WTC11 (cell line): ENCODE measurements at regions not wholly inside any gene's neighbourhood (a gene's known extent, or its start where the extent isn't known, plus 50 kb on each side); places are given as distances from the start of the nearest gene placed in this dataset.

Experiments used
- ATAC-seq: fragments of 200-7000 bp; cut with Tn5 transposase; 2 replicates; pipeline ENCODE4 v1.10.0; 2021; ENCODE audit warnings: mild to moderate bottlenecking, moderate library complexity
- CTCF ChIA-PET: fragments of 300-600 bp; sonication (Branson Sonifier 250); formaldehyde crosslinking; loops from one replicate; lab custom pipeline; 2021; ENCODE audit warnings: antibody characterized with exemption; lab: Charles Lee
- POLR2A ChIA-PET: fragments of 350-600 bp; sonication (Branson Sonifier 250); formaldehyde crosslinking; loops from one replicate; lab custom pipeline; 2021; ENCODE audit warnings: antibody characterized with exemption; lab: Charles Lee
- DNase-seq: peaks from one replicate; pipeline ENCODE4 v3.0.0; 2021; ENCODE audit warnings: low spot score
- H3K27ac Mint-ChIP-seq: 2 replicates; pipeline ENCODE4 v1.8.0; 2021; ENCODE audit warnings: mixed read lengths
- H3K27me3 Mint-ChIP-seq: 2 replicates; pipeline ENCODE4 v1.8.0; 2021; ENCODE audit warnings: low read depth, mild to moderate bottlenecking, moderate library complexity, mixed read lengths
- H3K36me3 Mint-ChIP-seq: 2 replicates; pipeline ENCODE4 v1.8.0; 2021; ENCODE audit warnings: mixed read lengths
- H3K4me1 Mint-ChIP-seq: 2 replicates; pipeline ENCODE4 v1.8.0; 2022; ENCODE audit warnings: mixed read lengths
- H3K4me3 Mint-ChIP-seq: 2 replicates; pipeline ENCODE4 v1.8.0; 2021; ENCODE audit warnings: mild to moderate bottlenecking, moderate library complexity, mixed read lengths
- H3K9me3 Mint-ChIP-seq: 2 replicates; pipeline ENCODE4 v1.8.0; 2021; ENCODE audit warnings: mixed read lengths
- ATF1 ChIP-seq: sonication (generic); formaldehyde crosslinking; IDR thresholded peaks from 2 replicates; pipeline ENCODE4 v1.8.1; 2023; ENCODE audit warnings: mild to moderate bottlenecking, moderate library complexity, missing genetic modification reagents
- ATF3 ChIP-seq: sonication (generic); formaldehyde crosslinking; conservative IDR thresholded peaks from 2 replicates; pipeline ENCODE4 v1.8.1; 2022; ENCODE audit warnings: mild to moderate bottlenecking, missing genetic modification reagents
- CREB1 ChIP-seq: sonication (generic); formaldehyde crosslinking; IDR thresholded peaks from 2 replicates; pipeline ENCODE4 v1.8.0; 2023; ENCODE audit warnings: mild to moderate bottlenecking, missing genetic modification reagents
- CTCF ChIP-seq: fragments of 200-600 bp; IDR thresholded peaks from 2 replicates; pipeline ENCODE4 v1.8.0; 2022; ENCODE audit warnings: antibody characterized with exemption
- E2F4 ChIP-seq: sonication (generic); formaldehyde crosslinking; IDR thresholded peaks from 2 replicates; pipeline ENCODE4 v1.8.1; 2022; ENCODE audit warnings: low read depth, mild to moderate bottlenecking, moderate library complexity, missing genetic modification reagents, borderline replicate concordance
- ELF4 ChIP-seq: sonication (generic); formaldehyde crosslinking; IDR thresholded peaks from 2 replicates; pipeline ENCODE4 v1.8.1; 2022; ENCODE audit warnings: low read depth, mild to moderate bottlenecking, moderate library complexity, missing genetic modification reagents
- ESRRA ChIP-seq: sonication (generic); formaldehyde crosslinking; IDR thresholded peaks from 2 replicates; pipeline ENCODE4 v1.8.1; 2022; ENCODE audit warnings: mild to moderate bottlenecking, missing genetic modification reagents, borderline replicate concordance
- ETV6 ChIP-seq: sonication (generic); formaldehyde crosslinking; IDR thresholded peaks from 2 replicates; pipeline ENCODE4 v1.8.1; 2022; ENCODE audit warnings: mild to moderate bottlenecking, missing genetic modification reagents
- FOXJ3 ChIP-seq: sonication (generic); formaldehyde crosslinking; IDR thresholded peaks from 2 replicates; pipeline ENCODE4 v1.9.0; 2021; ENCODE audit warnings: missing genetic modification reagents, mild to moderate bottlenecking, borderline replicate concordance
- FOXK1 ChIP-seq: sonication (generic); formaldehyde crosslinking; IDR thresholded peaks from 2 replicates; pipeline ENCODE4 v1.8.0; 2022; ENCODE audit warnings: mild to moderate bottlenecking, moderate library complexity, missing genetic modification reagents
- GRHL2 ChIP-seq: fragments of 250-450 bp; sonication (Bioruptor Pico); IDR thresholded peaks from 2 replicates; pipeline ENCODE4 v1.8.0; 2022; ENCODE audit warnings: mild to moderate bottlenecking, moderate library complexity; ENCODE audit not compliant: insufficient replicate concordance, severe bottlenecking
- GTF2I ChIP-seq: fragments of 250-450 bp; sonication (Bioruptor Pico); conservative IDR thresholded peaks from 2 replicates; pipeline ENCODE4 v1.4.0; 2021; ENCODE audit warnings: mild to moderate bottlenecking
- HMGA2 ChIP-seq: fragments of 250-450 bp; sonication (Bioruptor Pico); IDR thresholded peaks from 2 replicates; pipeline ENCODE4 v1.4.0; 2021; ENCODE audit warnings: mild to moderate bottlenecking, moderate library complexity
- KAT7 ChIP-seq: sonication (generic); formaldehyde crosslinking; IDR thresholded peaks from 2 replicates; pipeline ENCODE4 v1.8.1; 2023; ENCODE audit warnings: missing genetic modification reagents, mild to moderate bottlenecking, borderline replicate concordance
- MAX ChIP-seq: sonication (generic); formaldehyde crosslinking; IDR thresholded peaks from 2 replicates; pipeline ENCODE4 v1.8.0; 2022; ENCODE audit warnings: mild to moderate bottlenecking, missing genetic modification reagents
- NFYB ChIP-seq: sonication (generic); formaldehyde crosslinking; conservative IDR thresholded peaks from 2 replicates; pipeline ENCODE4 v1.8.0; 2022; ENCODE audit warnings: low read depth, missing genetic modification reagents
- NR3C1 ChIP-seq: sonication (generic); formaldehyde crosslinking; conservative IDR thresholded peaks from 2 replicates; pipeline ENCODE4 v1.8.1; 2023; ENCODE audit warnings: low read depth, mild to moderate bottlenecking, missing genetic modification reagents
- RELA ChIP-seq: sonication (generic); formaldehyde crosslinking; IDR thresholded peaks from 2 replicates; pipeline ENCODE4 v1.8.1; 2022; ENCODE audit warnings: missing genetic modification reagents, mild to moderate bottlenecking, borderline replicate concordance
- TEAD1 ChIP-seq: sonication (generic); formaldehyde crosslinking; IDR thresholded peaks from 2 replicates; pipeline ENCODE4 v1.8.0; 2022; ENCODE audit warnings: mild to moderate bottlenecking, missing genetic modification reagents
- USF1 ChIP-seq: sonication (generic); formaldehyde crosslinking; IDR thresholded peaks from 2 replicates; pipeline ENCODE4 v1.8.0; 2022; ENCODE audit warnings: mild to moderate bottlenecking, missing genetic modification reagents
- ZNF317 ChIP-seq: sonication (generic); formaldehyde crosslinking; IDR thresholded peaks from 2 replicates; pipeline ENCODE4 v1.8.1; 2023; ENCODE audit warnings: low read depth, mild to moderate bottlenecking, moderate library complexity, missing genetic modification reagents, borderline replicate concordance
- ZNF396 ChIP-seq: fragments of 250-450 bp; sonication (Bioruptor Pico); IDR thresholded peaks from 2 replicates; pipeline ENCODE4 v1.8.0; 2021; ENCODE audit warnings: mild to moderate bottlenecking, moderate library complexity, borderline replicate concordance
- ZNF423 ChIP-seq: fragments of 250-450 bp; sonication (Bioruptor Pico); IDR thresholded peaks from 2 replicates; pipeline ENCODE4 v2.1.2; 2022; ENCODE audit warnings: mild to moderate bottlenecking, moderate library complexity
- TF ChIP-seq, protein P1 (sequence below): sonication (generic); formaldehyde crosslinking; IDR thresholded peaks from 2 replicates; pipeline ENCODE4 v1.8.1; 2022; ENCODE audit warnings: mild to moderate bottlenecking, missing genetic modification reagents, moderate library complexity, borderline replicate concordance
- TF ChIP-seq, protein P2 (sequence below): sonication (generic); formaldehyde crosslinking; IDR thresholded peaks from 2 replicates; pipeline ENCODE4 v1.8.0; 2022; ENCODE audit warnings: mild to moderate bottlenecking, missing genetic modification reagents
- TF ChIP-seq, protein P3 (sequence below): sonication (generic); formaldehyde crosslinking; IDR thresholded peaks from 2 replicates; pipeline ENCODE4 v1.8.0; 2023; ENCODE audit warnings: mild to moderate bottlenecking, missing genetic modification reagents

DNA sequence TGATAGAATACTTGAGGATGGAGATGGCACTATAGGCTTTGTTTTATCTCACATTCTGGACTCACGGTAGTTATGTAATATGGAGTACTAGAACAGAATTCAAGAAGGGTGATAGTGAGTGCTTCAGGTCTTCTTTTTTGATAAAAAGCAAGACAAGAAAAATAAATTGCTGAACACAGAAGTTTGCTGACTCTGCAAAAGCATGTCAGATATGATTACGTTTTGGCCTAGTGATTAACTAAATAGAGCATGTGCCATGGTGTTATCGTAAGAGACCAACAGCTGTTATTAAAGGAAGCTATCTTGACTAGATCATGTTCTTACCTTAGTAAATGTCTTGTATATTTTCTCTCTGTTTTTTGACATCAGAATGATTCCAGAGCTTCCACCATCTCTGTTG, 436.9 kb upstream of the LCORL start:
- ChIA-PET POLR2A (no interaction called here), CTCF (no interaction called here)
- no peak for ATAC-seq
- TF ChIP-seq MAX (CRISPR knock-in tag) (no peak), TEAD1 (CRISPR knock-in tag) (no peak), HMGA2 (CRISPR knock-in tag) (no peak), FOXJ3 (CRISPR knock-in tag) (no peak), CTCF (no peak), USF1 (CRISPR knock-in tag) (no peak), ELF4 (CRISPR knock-in tag) (no peak), ESRRA (CRISPR knock-in tag) (no peak), CREB1 (CRISPR knock-in tag) (no peak), ATF1 (CRISPR knock-in tag) (no peak), NR3C1 (no peak), ETV6 (no peak), KAT7 (CRISPR knock-in tag) (no peak), ATF3 (no peak), NFYB (CRISPR knock-in tag) (no peak), GRHL2 (no peak), E2F4 (CRISPR knock-in tag) (no peak)
- TF ChIP-seq, protein P1, sequence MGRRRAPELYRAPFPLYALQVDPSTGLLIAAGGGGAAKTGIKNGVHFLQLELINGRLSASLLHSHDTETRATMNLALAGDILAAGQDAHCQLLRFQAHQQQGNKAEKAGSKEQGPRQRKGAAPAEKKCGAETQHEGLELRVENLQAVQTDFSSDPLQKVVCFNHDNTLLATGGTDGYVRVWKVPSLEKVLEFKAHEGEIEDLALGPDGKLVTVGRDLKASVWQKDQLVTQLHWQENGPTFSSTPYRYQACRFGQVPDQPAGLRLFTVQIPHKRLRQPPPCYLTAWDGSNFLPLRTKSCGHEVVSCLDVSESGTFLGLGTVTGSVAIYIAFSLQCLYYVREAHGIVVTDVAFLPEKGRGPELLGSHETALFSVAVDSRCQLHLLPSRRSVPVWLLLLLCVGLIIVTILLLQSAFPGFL (CRISPR knock-in tag): no peak
- TF ChIP-seq, protein P2, sequence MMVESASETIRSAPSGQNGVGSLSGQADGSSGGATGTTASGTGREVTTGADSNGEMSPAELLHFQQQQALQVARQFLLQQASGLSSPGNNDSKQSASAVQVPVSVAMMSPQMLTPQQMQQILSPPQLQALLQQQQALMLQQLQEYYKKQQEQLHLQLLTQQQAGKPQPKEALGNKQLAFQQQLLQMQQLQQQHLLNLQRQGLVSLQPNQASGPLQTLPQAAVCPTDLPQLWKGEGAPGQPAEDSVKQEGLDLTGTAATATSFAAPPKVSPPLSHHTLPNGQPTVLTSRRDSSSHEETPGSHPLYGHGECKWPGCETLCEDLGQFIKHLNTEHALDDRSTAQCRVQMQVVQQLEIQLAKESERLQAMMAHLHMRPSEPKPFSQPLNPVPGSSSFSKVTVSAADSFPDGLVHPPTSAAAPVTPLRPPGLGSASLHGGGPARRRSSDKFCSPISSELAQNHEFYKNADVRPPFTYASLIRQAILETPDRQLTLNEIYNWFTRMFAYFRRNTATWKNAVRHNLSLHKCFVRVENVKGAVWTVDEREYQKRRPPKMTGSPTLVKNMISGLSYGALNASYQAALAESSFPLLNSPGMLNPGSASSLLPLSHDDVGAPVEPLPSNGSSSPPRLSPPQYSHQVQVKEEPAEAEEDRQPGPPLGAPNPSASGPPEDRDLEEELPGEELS: no peak
- 0 out of 2 replicates have a peak, but pooled peaks cover 9% of the 10 kb centered on the region for H3K9me3 Mint-ChIP-seq
- no peak for DNase-seq
- H3K27ac Mint-ChIP-seq: no peak overlapping the region
- no peaks in the 10 kb centered on the region for H3K4me1 Mint-ChIP-seq
- no peaks in the 10 kb centered on the region; the same call in 1 of the 2 replicates for H3K27me3 Mint-ChIP-seq
- H3K4me3 Mint-ChIP-seq: no peak overlapping the region
- no peaks in the 10 kb centered on the region for H3K36me3 Mint-ChIP-seq

DNA sequence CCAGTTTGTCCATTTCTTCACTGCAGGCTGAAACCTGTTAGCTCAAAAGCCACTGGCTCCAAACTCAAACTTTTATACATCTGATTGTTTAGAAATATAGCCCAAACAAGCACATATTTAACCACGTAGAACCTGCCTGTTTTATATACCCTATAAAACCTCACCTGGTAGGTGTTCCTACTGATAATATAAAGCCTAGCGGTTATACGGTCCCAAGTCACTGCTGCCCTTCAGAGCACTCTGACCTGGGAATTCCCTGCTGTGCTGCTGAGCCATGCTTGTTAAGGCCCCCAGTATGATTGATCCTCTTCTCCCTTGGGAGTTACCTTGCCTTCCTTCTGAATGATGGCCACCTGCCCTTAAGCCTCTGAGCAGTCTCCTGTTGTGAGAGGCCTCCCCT, 432.8 kb upstream of the LCORL start:
- no peak overlapping the region for H3K4me3 Mint-ChIP-seq
- H3K27me3 Mint-ChIP-seq: no peaks in the 10 kb centered on the region; the same call in 1 of the 2 replicates
- no peaks in the 10 kb centered on the region for H3K9me3 Mint-ChIP-seq
- DNase-seq (no peak), ATAC-seq (no peak)
- POLR2A ChIA-PET: no interaction called here
- CTCF ChIA-PET: no interaction called here
- no peak overlapping the region for H3K27ac Mint-ChIP-seq
- H3K36me3 Mint-ChIP-seq: no peaks in the 10 kb centered on the region
- H3K4me1 Mint-ChIP-seq: 0 out of 2 replicates have a peak, but pooled peaks cover 3% of the 10 kb centered on the region
- no peak for TF ChIP-seq GTF2I (CRISPR knock-in tag)
- TF ChIP-seq NFYB (CRISPR knock-in tag): no peak
- TF ChIP-seq ATF1 (CRISPR knock-in tag): no peak
- TF ChIP-seq FOXK1: no peak
- TF ChIP-seq, protein P3, sequence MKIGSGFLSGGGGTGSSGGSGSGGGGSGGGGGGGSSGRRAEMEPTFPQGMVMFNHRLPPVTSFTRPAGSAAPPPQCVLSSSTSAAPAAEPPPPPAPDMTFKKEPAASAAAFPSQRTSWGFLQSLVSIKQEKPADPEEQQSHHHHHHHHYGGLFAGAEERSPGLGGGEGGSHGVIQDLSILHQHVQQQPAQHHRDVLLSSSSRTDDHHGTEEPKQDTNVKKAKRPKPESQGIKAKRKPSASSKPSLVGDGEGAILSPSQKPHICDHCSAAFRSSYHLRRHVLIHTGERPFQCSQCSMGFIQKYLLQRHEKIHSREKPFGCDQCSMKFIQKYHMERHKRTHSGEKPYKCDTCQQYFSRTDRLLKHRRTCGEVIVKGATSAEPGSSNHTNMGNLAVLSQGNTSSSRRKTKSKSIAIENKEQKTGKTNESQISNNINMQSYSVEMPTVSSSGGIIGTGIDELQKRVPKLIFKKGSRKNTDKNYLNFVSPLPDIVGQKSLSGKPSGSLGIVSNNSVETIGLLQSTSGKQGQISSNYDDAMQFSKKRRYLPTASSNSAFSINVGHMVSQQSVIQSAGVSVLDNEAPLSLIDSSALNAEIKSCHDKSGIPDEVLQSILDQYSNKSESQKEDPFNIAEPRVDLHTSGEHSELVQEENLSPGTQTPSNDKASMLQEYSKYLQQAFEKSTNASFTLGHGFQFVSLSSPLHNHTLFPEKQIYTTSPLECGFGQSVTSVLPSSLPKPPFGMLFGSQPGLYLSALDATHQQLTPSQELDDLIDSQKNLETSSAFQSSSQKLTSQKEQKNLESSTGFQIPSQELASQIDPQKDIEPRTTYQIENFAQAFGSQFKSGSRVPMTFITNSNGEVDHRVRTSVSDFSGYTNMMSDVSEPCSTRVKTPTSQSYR: no peak
- no peak for TF ChIP-seq RELA
- no peak for TF ChIP-seq ZNF423 (CRISPR knock-in tag)
- no peak for TF ChIP-seq ZNF317 (CRISPR knock-in tag)
- no peak for TF ChIP-seq ZNF396 (CRISPR knock-in tag)
